GM18502 (cell line): ENCODE measurements at regions not wholly inside any gene's neighbourhood (a gene's known extent, or its start where the extent isn't known, plus 50 kb on each side); places are given as distances from the start of the nearest gene placed in this dataset.
"Not testable (repeated sequence)": the region's sequence is repeated elsewhere in the genome, so short reads cannot be mapped to it uniquely, and the experiment has no call there.

Experiments used
- ATAC-seq: cut with Tn5 transposase; IDR thresholded peaks from one replicate; pipeline ENCODE4 v1.9.1; 2021; ENCODE audit warnings: mild to moderate bottlenecking; ENCODE audit not compliant: unreplicated experiment, poor library complexity

- no peak for ATAC-seq
These were observed 971.7 kb downstream of the ANKRD7 start for GRCh38 chr7:119196183-119196582.

- ATAC-seq = peak; percentile 19
These were observed 972.8 kb downstream of the ANKRD7 start for GRCh38 chr7:119197172-119197876.

- ATAC-seq = peak; percentile 96
These were observed 973.5 kb downstream of the ANKRD7 start for GRCh38 chr7:119197877-119198527.

- no peak for ATAC-seq
These were observed 995.2 kb downstream of the ANKRD7 start for GRCh38 chr7:119219663-119220062.

GRCh38 chr7:119223930-119224329 lies 999.4 kb downstream of the ANKRD7 start:
- ATAC-seq = no peak

GRCh38 chr7:119228482-119228881 lies 1004.0 kb downstream of the ANKRD7 start:
- ATAC-seq = no peak

- no peak for ATAC-seq
These were observed 1007.6 kb downstream of the ANKRD7 start for GRCh38 chr7:119232091-119232490.

GRCh38 chr7:119233015-119233414 lies 1008.5 kb downstream of the ANKRD7 start:
- no peak for ATAC-seq

GRCh38 chr7:119252962-119253361 lies 1020.0 kb upstream of the KCND2 start:
- ATAC-seq = no peak

- no peak for ATAC-seq
These were observed 1018.2 kb upstream of the KCND2 start for GRCh38 chr7:119254742-119255141.

GRCh38 chr7:119256001-119256400 lies 1017.0 kb upstream of the KCND2 start:
- no peak for ATAC-seq

- no peak for ATAC-seq
These were observed 1016.4 kb upstream of the KCND2 start for GRCh38 chr7:119256446-119257131.

GRCh38 chr7:119266790-119267189 lies 1006.2 kb upstream of the KCND2 start:
- not testable (repeated sequence) for ATAC-seq

GRCh38 chr7:119270045-119270464 lies 1002.9 kb upstream of the KCND2 start:
- peak; percentile 96 for ATAC-seq

GRCh38 chr7:119270644-119271043 lies 1002.3 kb upstream of the KCND2 start:
- no peak for ATAC-seq

- no peak for ATAC-seq
These were observed 1001.7 kb upstream of the KCND2 start for GRCh38 chr7:119271147-119271779.

- ATAC-seq = no peak
These were observed 991.7 kb upstream of the KCND2 start for GRCh38 chr7:119281181-119281846.

- no peak for ATAC-seq
These were observed 989.6 kb upstream of the KCND2 start for GRCh38 chr7:119283353-119283752.

GRCh38 chr7:119288416-119288815 lies 984.6 kb upstream of the KCND2 start:
- no peak for ATAC-seq

GRCh38 chr7:119300341-119300740 lies 972.6 kb upstream of the KCND2 start:
- ATAC-seq = not testable (repeated sequence)
